ENCODE measurements at regions not wholly inside any gene's neighbourhood (a gene's known extent, or its start where the extent isn't known, plus 50 kb on each side); places are given as distances from the start of the nearest gene placed in this dataset.

- in situ Hi-C loops (cut with MboI; ENCODE audit: low sequenced_read_pairs in 4 of 4) (loop anchor here in 1 of 4 donors (25.0 kb wide), 1 partner anchor 92 kb away; the partner anchor contains the start of gene HNRNPU), intact Hi-C loops (cut with DNase I; ENCODE audit: low total_unique reads) (loop anchor here (1.0 kb wide), 1 partner anchor 33 kb away; no protein-coding TSS in a partner anchor)
- no peaks in the 10 kb centered on the region for H3K27me3 ChIP-seq
- H3K27ac ChIP-seq, result peak overlapping the region; percentile 83 to 92 (median 90)
- ATAC-seq, result peak; percentile 74 to 85
- no peak for TF ChIP-seq POLR2A (IDR thresholded peaks at IDR 0.05)
- TF ChIP-seq, protein P1, sequence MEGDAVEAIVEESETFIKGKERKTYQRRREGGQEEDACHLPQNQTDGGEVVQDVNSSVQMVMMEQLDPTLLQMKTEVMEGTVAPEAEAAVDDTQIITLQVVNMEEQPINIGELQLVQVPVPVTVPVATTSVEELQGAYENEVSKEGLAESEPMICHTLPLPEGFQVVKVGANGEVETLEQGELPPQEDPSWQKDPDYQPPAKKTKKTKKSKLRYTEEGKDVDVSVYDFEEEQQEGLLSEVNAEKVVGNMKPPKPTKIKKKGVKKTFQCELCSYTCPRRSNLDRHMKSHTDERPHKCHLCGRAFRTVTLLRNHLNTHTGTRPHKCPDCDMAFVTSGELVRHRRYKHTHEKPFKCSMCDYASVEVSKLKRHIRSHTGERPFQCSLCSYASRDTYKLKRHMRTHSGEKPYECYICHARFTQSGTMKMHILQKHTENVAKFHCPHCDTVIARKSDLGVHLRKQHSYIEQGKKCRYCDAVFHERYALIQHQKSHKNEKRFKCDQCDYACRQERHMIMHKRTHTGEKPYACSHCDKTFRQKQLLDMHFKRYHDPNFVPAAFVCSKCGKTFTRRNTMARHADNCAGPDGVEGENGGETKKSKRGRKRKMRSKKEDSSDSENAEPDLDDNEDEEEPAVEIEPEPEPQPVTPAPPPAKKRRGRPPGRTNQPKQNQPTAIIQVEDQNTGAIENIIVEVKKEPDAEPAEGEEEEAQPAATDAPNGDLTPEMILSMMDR (IDR thresholded peaks at IDR 0.05 in 4 of 5, conservative IDR thresholded peaks at IDR 0.05 in 1 of 5), result no peak
- no peaks in the 10 kb centered on the region for H3K36me3 ChIP-seq
- H3K4me1 ChIP-seq, result peaks cover 29 to 33% of the 10 kb centered on the region in 2 donors
- peak overlapping the region in 3 of 4 donors; percentile 3 to 17 (median 11) for H3K4me3 ChIP-seq
- no peaks in the 10 kb centered on the region for H3K9me3 ChIP-seq
- DNase-seq, result peak; percentile 31 to 62
Measured at GRCh38 chr1:244954359-244954758, 90.0 kb upstream of the HNRNPU start.

- no peaks in the 10 kb centered on the region for H3K9me3 ChIP-seq
- H3K27ac ChIP-seq, result peak overlapping the region; percentile 83 to 92 (median 90)
- peaks cover 29 to 33% of the 10 kb centered on the region in 2 donors for H3K4me1 ChIP-seq
- no peaks in the 10 kb centered on the region for H3K36me3 ChIP-seq
- no peaks in the 10 kb centered on the region for H3K27me3 ChIP-seq
- DNase-seq (peak; percentile 22 to 60), ATAC-seq (peak; percentile 97 to 99)
- intact Hi-C loops (cut with DNase I; ENCODE audit: low total_unique reads), result loop anchor here (1.0 kb wide), 1 partner anchor 33 kb away; no protein-coding TSS in a partner anchor
- H3K4me3 ChIP-seq, result peak overlapping the region in 1 of 4 donors; percentile 17
- TF ChIP-seq POLR2A (IDR thresholded peaks at IDR 0.05), result peak in 1 of 2 donors; percentile 21
- TF ChIP-seq, protein P1 (IDR thresholded peaks at IDR 0.05 in 4 of 5, conservative IDR thresholded peaks at IDR 0.05 in 1 of 5), result no peak
- in situ Hi-C loops (cut with MboI; ENCODE audit: low sequenced_read_pairs in 4 of 4), result loop anchor here in 1 of 4 donors (25.0 kb wide), 1 partner anchor 92 kb away; the partner anchor contains the start of gene HNRNPU
Measured at GRCh38 chr1:244953901-244954300, 89.6 kb upstream of the HNRNPU start.

DNA sequence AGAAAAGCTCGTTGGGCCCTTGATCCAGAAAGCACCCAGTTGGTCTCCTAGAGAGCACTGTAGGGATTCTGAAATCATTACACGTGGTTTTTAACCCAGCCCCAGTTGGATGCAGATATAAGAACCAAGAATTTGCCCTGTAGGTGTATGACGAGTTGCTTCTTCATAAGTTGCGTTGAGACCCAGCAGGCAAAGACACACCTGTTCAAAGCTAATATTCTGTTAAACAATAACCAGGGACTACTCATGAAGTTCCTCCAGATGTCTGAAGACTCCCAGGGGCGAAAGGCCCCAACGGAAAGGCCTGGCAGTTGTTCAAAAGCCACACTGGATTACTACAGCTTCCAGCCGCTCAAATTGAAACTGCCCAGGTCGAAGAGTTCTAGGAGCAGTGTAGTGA lies 88.6 kb upstream of the HNRNPU start:
- Histone ChIP-seq H3K4me1 (peaks cover 29 to 33% of the 10 kb centered on the region in 2 donors), H3K27ac (peak overlapping the region; percentile 83 to 92 (median 90)), H3K9me3 (no peaks in the 10 kb centered on the region), H3K36me3 (no peaks in the 10 kb centered on the region), H3K4me3 (no peak overlapping the region), H3K27me3 (no peaks in the 10 kb centered on the region)
- no peak for TF ChIP-seq POLR2A (IDR thresholded peaks at IDR 0.05)
- TF ChIP-seq, protein P1 (IDR thresholded peaks at IDR 0.05 in 4 of 5, conservative IDR thresholded peaks at IDR 0.05 in 1 of 5), result no peak
- in situ Hi-C loops (cut with MboI; ENCODE audit: low sequenced_read_pairs in 4 of 4) (loop anchor here in 1 of 4 donors (25.0 kb wide), 1 partner anchor 91 kb away; the partner anchor contains the start of gene HNRNPU), intact Hi-C loops (cut with DNase I; ENCODE audit: low total_unique reads) (no loop called here)
- DNase-seq, result no peak
- no peak for ATAC-seq

GRCh38 chr1:244952280-244952933 lies 88.1 kb upstream of the HNRNPU start:
- Histone ChIP-seq H3K9me3 (no peaks in the 10 kb centered on the region), H3K4me3 (no peak overlapping the region), H3K27me3 (no peaks in the 10 kb centered on the region), H3K4me1 (peaks cover 29 to 33% of the 10 kb centered on the region in 2 donors), H3K36me3 (no peaks in the 10 kb centered on the region), H3K27ac (peak overlapping the region; percentile 83 to 92 (median 90))
- in situ Hi-C loops (cut with MboI; ENCODE audit: low sequenced_read_pairs in 4 of 4) (loop anchor here in 1 of 4 donors (25.0 kb wide), 1 partner anchor 90 kb away; the partner anchor contains the start of gene HNRNPU), intact Hi-C loops (cut with DNase I; ENCODE audit: low total_unique reads) (no loop called here)
- TF ChIP-seq POLR2A (IDR thresholded peaks at IDR 0.05), result no peak
- TF ChIP-seq, protein P1 (IDR thresholded peaks at IDR 0.05 in 4 of 5, conservative IDR thresholded peaks at IDR 0.05 in 1 of 5), result no peak
- ATAC-seq (no peak), DNase-seq (no peak)
